Superior temporal gyrus (tissue), 1 donor: ENCODE measurements at regions not wholly inside any gene's neighbourhood (a gene's known extent, or its start where the extent isn't known, plus 50 kb on each side); places are given as distances from the start of the nearest gene placed in this dataset.

ENCODE experiments used
- DNase-seq: peaks from one replicate; pipeline ENCODE4 v3.0.0-alpha.2; 2016; ENCODE audit errors: extremely low spot score

- DNase-seq, result no peak
These were observed 67.9 kb upstream of the API5 start for GRCh38 chr11:43243927-43244326.

GRCh38 chr11:43245466-43245865, 66.3 kb upstream of the API5 start:
- DNase-seq, result no peak

- no peak for DNase-seq
These were observed 61.5 kb upstream of the API5 start for GRCh38 chr11:43250309-43250708.

DNA sequence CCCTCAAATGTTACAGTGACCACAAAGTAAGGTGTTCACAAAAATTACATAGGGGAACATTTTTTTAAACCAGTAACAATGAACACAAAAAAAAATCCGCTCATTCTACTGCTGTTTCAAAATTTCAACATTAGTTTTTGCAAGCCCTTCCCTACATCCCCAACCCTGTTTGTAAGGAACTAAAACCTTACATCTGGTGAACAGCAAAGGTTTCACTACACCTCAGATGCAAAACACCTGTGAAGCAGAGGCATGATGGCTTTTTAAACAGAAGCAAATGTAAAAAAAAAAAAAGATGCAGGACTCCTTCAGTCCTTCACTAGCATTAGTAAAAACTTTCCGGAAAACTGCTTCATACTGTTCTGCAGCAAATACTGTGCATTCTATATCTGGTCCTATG, 50.0 kb upstream of the API5 start:
- DNase-seq, result no peak
